Hepatocyte (in vitro differentiated cells): ENCODE measurements at regions not wholly inside any gene's neighbourhood (a gene's known extent, or its start where the extent isn't known, plus 50 kb on each side); places are given as distances from the start of the nearest gene placed in this dataset.

Experiments used
- DNase-seq: peaks from one replicate; pipeline ENCODE4 v3.0.0-alpha.2; 2016; ENCODE audit warnings: low spot score
- H2AFZ ChIP-seq: fragments of 200-600 bp; sonication (generic); 2 replicates; pipeline ENCODE4 v1.6.0; 2016; ENCODE audit warnings: antibody characterized with exemption, mild to moderate bottlenecking
- H3K27ac ChIP-seq: fragments of 200-600 bp; sonication (generic); 2 replicates; pipeline ENCODE4 v1.5.1; 2016; ENCODE audit warnings: mild to moderate bottlenecking
- H3K27me3 ChIP-seq: fragments of 200-600 bp; sonication (generic); 2 replicates; pipeline ENCODE4 v1.6.1; 2016
- H3K36me3 ChIP-seq: fragments of 200-600 bp; sonication (generic); replicated peaks from 2 replicates; pipeline ENCODE4 v1.5.1; 2016; ENCODE audit warnings: low read depth; ENCODE audit not compliant: insufficient read depth
- H3K4me1 ChIP-seq: fragments of 200-600 bp; sonication (generic); 2 replicates; pipeline ENCODE4 v1.5.1; 2016; ENCODE audit warnings: mild to moderate bottlenecking, moderate library complexity; ENCODE audit not compliant: insufficient read depth
- H3K4me2 ChIP-seq: fragments of 200-600 bp; sonication (generic); 2 replicates; pipeline ENCODE4 v1.6.0; 2016
- H3K4me3 ChIP-seq: fragments of 200-600 bp; sonication (generic); 2 replicates; pipeline ENCODE4 v1.5.1; 2016; ENCODE audit warnings: mild to moderate bottlenecking
- H3K79me2 ChIP-seq: fragments of 200-600 bp; sonication (generic); 2 replicates; pipeline ENCODE4 v1.6.0; 2017; ENCODE audit warnings: mild to moderate bottlenecking
- H3K9me2 ChIP-seq: fragments of 200-600 bp; sonication (generic); replicated peaks from 2 replicates; pipeline ENCODE4 v1.6.0; 2017; ENCODE audit warnings: mild to moderate bottlenecking; ENCODE audit not compliant: insufficient read depth
- H3K9me3 ChIP-seq: fragments of 200-600 bp; sonication (generic); 2 replicates; pipeline ENCODE4 v1.5.1; 2016; ENCODE audit warnings: low read depth, mild to moderate bottlenecking
- H4K20me1 ChIP-seq: fragments of 200-600 bp; sonication (generic); 2 replicates; pipeline ENCODE4 v1.6.0; 2016; ENCODE audit warnings: mild to moderate bottlenecking; ENCODE audit not compliant: insufficient read depth, poor library complexity, severe bottlenecking
- EZH2 ChIP-seq: fragments of 200-600 bp; sonication (generic); IDR thresholded peaks from 2 replicates; pipeline ENCODE4 v1.6.1; 2016; ENCODE audit warnings: antibody characterized with exemption, mild to moderate bottlenecking, borderline replicate concordance
- EZH2phosphoT487 ChIP-seq: fragments of 200-600 bp; sonication (generic); IDR thresholded peaks from one replicate; pipeline ENCODE4 v1.6.1; 2018; ENCODE audit warnings: antibody characterized with exemption, mild to moderate bottlenecking, low read depth, moderate library complexity; ENCODE audit not compliant: unreplicated experiment, severe bottlenecking
- WGBS: methylation state at CpG from one replicate; pipeline ENCODE4 v1.1.6; 2016; ENCODE audit warnings: low lambda C conversion rate; ENCODE audit errors: missing lambda C conversion rate; 5-methylcytosine and 5-hydroxymethylcytosine counted together
- TF ChIP-seq, protein P1 (sequence below): fragments of 200-600 bp; sonication (generic); IDR thresholded peaks from 2 replicates; pipeline ENCODE4 v1.5.1; 2016; ENCODE audit warnings: antibody characterized with exemption, mild to moderate bottlenecking; ENCODE audit not compliant: poor library complexity

DNA sequence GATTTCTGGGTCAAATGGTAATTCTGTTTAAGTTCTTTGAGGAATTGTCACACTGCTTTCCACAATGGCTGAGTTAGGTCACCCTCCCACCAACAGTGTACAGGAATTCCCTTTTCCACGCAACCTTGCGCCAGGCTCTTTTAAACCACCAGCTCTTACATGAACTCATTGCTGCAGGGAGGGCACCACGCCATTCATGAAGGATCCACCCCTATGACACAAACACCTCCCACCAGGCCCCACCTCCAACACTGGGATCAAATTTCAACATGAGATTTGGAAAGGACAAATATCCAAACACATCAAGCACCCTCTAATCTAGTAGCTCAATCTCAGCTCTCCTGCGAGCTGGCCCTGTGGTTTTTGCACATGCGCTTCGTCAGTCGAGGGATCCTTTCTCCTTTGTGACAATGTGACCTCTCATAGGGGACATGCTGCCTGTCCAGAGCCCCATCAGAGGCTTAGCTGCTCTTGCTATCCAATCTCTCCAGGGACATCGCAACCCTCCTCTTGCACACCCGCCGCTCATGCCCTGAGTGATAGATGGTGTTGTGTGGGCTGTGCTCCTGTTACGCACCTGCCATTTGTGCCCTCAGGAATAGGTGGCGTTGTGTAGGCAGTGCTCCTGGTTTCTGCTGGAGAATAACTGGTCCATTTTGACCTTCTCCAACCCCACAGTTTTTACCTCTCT lies 328.0 kb downstream of the UQCRFS1 start:
- Histone ChIP-seq H3K27me3 (peaks cover 3% of the 10 kb centered on the region), H3K9me2 (no peaks in the 10 kb centered on the region), H3K9me3 (no peaks in the 10 kb centered on the region), H3K4me3 (no peak overlapping the region), H3K36me3 (no peaks in the 10 kb centered on the region), H3K4me2 (no peak overlapping the region), H2AFZ (no peak overlapping the region), H3K4me1 (no peaks in the 10 kb centered on the region), H3K79me2 (no peaks in the 10 kb centered on the region), H3K27ac (no peak overlapping the region), H4K20me1 (no peaks in the 10 kb centered on the region)
- WGBS, result 69% methylated on average over 12 of the region's 12 CpGs
- no peak for DNase-seq
- no peak for TF ChIP-seq EZH2
- TF ChIP-seq, protein P1, sequence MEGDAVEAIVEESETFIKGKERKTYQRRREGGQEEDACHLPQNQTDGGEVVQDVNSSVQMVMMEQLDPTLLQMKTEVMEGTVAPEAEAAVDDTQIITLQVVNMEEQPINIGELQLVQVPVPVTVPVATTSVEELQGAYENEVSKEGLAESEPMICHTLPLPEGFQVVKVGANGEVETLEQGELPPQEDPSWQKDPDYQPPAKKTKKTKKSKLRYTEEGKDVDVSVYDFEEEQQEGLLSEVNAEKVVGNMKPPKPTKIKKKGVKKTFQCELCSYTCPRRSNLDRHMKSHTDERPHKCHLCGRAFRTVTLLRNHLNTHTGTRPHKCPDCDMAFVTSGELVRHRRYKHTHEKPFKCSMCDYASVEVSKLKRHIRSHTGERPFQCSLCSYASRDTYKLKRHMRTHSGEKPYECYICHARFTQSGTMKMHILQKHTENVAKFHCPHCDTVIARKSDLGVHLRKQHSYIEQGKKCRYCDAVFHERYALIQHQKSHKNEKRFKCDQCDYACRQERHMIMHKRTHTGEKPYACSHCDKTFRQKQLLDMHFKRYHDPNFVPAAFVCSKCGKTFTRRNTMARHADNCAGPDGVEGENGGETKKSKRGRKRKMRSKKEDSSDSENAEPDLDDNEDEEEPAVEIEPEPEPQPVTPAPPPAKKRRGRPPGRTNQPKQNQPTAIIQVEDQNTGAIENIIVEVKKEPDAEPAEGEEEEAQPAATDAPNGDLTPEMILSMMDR, result no peak
- TF ChIP-seq EZH2phosphoT487, result no peak

DNA sequence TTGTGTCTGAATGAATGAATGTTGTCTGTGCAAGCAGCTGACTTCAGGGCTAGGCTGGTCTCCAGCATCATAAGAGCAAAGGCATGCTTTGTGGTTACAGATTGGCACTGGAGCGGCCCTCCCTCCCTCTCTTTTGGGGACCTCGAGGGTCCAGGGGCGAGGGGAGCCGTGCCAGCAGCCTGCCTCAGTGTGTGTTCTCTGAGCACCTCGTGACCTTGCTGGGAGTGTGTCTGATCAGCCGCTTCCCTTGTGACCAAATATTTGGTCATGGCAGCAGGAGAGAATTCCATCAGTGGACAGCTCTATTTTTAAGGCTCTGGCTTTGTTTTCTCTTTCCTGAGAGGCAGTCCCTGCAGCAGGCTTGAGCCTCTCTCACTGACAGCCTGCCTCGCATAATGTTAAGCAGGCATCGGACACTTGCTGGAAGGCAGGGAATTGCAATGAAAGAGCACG lies 329.7 kb downstream of the UQCRFS1 start:
- Histone ChIP-seq H3K79me2 (no peaks in the 10 kb centered on the region), H3K27me3 (peaks cover 3% of the 10 kb centered on the region), H3K9me3 (no peaks in the 10 kb centered on the region), H3K4me2 (no peak overlapping the region), H3K4me3 (no peak overlapping the region), H3K36me3 (no peaks in the 10 kb centered on the region), H2AFZ (no peak overlapping the region), H3K4me1 (no peaks in the 10 kb centered on the region), H3K9me2 (no peaks in the 10 kb centered on the region), H3K27ac (no peak overlapping the region), H4K20me1 (no peaks in the 10 kb centered on the region)
- TF ChIP-seq EZH2phosphoT487 (no peak), EZH2 (no peak)
- TF ChIP-seq, protein P1, result no peak
- DNase-seq, result no peak
- WGBS, result 26% methylated on average over 9 of the region's 9 CpGs

DNA sequence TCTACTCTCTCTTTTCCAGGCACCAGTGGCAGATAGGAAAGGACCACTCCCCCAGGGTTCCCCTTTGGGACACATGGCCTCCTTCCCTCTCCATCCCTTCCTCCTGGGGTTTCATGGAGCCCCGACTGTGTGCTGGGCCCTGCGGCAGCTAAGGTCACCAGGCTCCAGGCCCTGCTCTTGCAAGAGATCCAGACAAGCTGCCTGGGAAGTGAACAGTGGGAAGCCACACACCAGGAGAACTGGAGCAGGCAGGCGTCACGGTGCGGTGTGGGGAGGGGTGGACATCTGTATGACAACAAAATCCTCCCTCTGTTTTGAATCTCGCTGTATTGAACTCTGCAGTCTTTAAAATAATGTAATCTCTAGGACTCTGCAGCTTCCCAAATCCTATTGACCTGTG lies 330.1 kb downstream of the UQCRFS1 start:
- Histone ChIP-seq H4K20me1 (no peaks in the 10 kb centered on the region), H3K9me2 (no peaks in the 10 kb centered on the region), H2AFZ (no peak overlapping the region), H3K36me3 (no peaks in the 10 kb centered on the region), H3K27ac (no peak overlapping the region), H3K9me3 (no peaks in the 10 kb centered on the region), H3K79me2 (no peaks in the 10 kb centered on the region), H3K4me3 (no peak overlapping the region), H3K27me3 (peaks cover 3% of the 10 kb centered on the region), H3K4me2 (no peak overlapping the region), H3K4me1 (no peaks in the 10 kb centered on the region)
- no peak for TF ChIP-seq EZH2
- TF ChIP-seq EZH2phosphoT487, result no peak
- TF ChIP-seq, protein P1, result no peak
- DNase-seq, result no peak
- WGBS, result 38% methylated on average over 6 of the region's 6 CpGs
